CD4-positive, alpha-beta memory T cell (primary cell): ENCODE measurements at regions not wholly inside any gene's neighbourhood (a gene's known extent, or its start where the extent isn't known, plus 50 kb on each side); places are given as distances from the start of the nearest gene placed in this dataset.

Experiments
- CTCF ChIA-PET: fragments of 350-600 bp; sonication (Branson Sonifier 250); formaldehyde crosslinking; loops from one replicate; lab custom pipeline; 2021; ENCODE audit warnings: inconsistent platforms; ENCODE audit not compliant: partially characterized antibody; lab: Charles Lee
- POLR2A ChIA-PET: fragments of 350-600 bp; sonication (Branson Sonifier 250); formaldehyde crosslinking; loops from one replicate; lab custom pipeline; 2021; ENCODE audit not compliant: partially characterized antibody; lab: Charles Lee
- DNase-seq, 5 donors: peaks; one replicate each; pipeline versions ENCODE4 v3.0.0 to v3.0.0-alpha.2; 2020 to 2022; ENCODE audit warnings: mixed read lengths in 1 of 5
- H3K27ac ChIP-seq: one replicate; pipeline ENCODE4 v1.7.0; 2013; ENCODE audit warnings: low read depth, low read length
- H3K27me3 ChIP-seq: 2 replicates; pipeline ENCODE4 v1.7.0; 2013; ENCODE audit warnings: mild to moderate bottlenecking, low read length, moderate library complexity; ENCODE audit not compliant: insufficient read depth
- H3K36me3 ChIP-seq: 2 replicates; pipeline ENCODE4 v1.7.0; 2013; ENCODE audit warnings: mild to moderate bottlenecking, low read length, moderate library complexity; ENCODE audit not compliant: insufficient read depth
- H3K4me1 ChIP-seq: 2 replicates; pipeline ENCODE4 v1.7.0; 2013; ENCODE audit warnings: mild to moderate bottlenecking, low read length, moderate library complexity; ENCODE audit not compliant: insufficient read depth
- H3K4me3 ChIP-seq, 2 donors: one replicate each; pipeline ENCODE4 v1.7.0; 2013; ENCODE audit warnings: low read length in 2 of 2, mild to moderate bottlenecking in 1 of 2
- H3K9me3 ChIP-seq, 2 donors: one replicate each; pipeline ENCODE4 v1.7.0; 2013; ENCODE audit warnings: low read length in 2 of 2, control low read depth in 1 of 2; ENCODE audit not compliant: control insufficient read depth in 1 of 2
- H3K27ac Mint-ChIP-seq, 7 donors: one replicate each; pipeline ENCODE4 v1.8.0; 2020 to 2021; ENCODE audit warnings: mixed read lengths in 7 of 7, mild to moderate bottlenecking in 6 of 7, inconsistent platforms in 3 of 7, moderate library complexity in 3 of 7
- H3K27me3 Mint-ChIP-seq, 2 donors: one replicate each; pipeline ENCODE4 v1.8.0; 2020 to 2021; ENCODE audit warnings: mixed read lengths in 2 of 2
- H3K36me3 Mint-ChIP-seq, 2 donors: one replicate each; pipeline ENCODE4 v1.8.0; 2020 to 2021; ENCODE audit warnings: mixed read lengths in 2 of 2, inconsistent platforms in 1 of 2, mild to moderate bottlenecking in 1 of 2
- H3K4me1 Mint-ChIP-seq, 4 donors: one replicate each; pipeline ENCODE4 v1.8.0; 2020 to 2021; ENCODE audit warnings: mixed read lengths in 4 of 4, mild to moderate bottlenecking in 1 of 4
- H3K4me3 Mint-ChIP-seq, 8 donors: one replicate each; pipeline ENCODE4 v1.8.0; 2020 to 2021; ENCODE audit warnings: mixed read lengths in 8 of 8, mild to moderate bottlenecking in 7 of 8, moderate library complexity in 6 of 8, inconsistent platforms in 3 of 8
- H3K9me3 Mint-ChIP-seq, 8 donors: one replicate each; pipeline ENCODE4 v1.8.0; 2020 to 2021; ENCODE audit warnings: mixed read lengths in 8 of 8, mild to moderate bottlenecking in 5 of 8, inconsistent platforms in 3 of 8, moderate library complexity in 1 of 8
- intact Hi-C: fragments of 100-400 bp; cut with micrococcal nuclease; formaldehyde crosslinking; loops from one replicate; pipeline ENCODE4 v1.15.1; 2023

- no peaks in the 10 kb centered on the region for H3K9me3 ChIP-seq
- CTCF ChIA-PET: interaction anchor here (3.1 kb wide), 1 partner anchor 236 kb away, joined by 7 read pairs; no protein-coding TSS in a partner anchor
- Mint-ChIP-seq H3K4me3 (peak overlapping the region in 1 of 8 donors; percentile 17), H3K27ac (no peak overlapping the region), H3K27me3 (peaks cover 6 to 23% of the 10 kb centered on the region in 2 donors), H3K9me3 (no peaks in the 10 kb centered on the region), H3K4me1 (no peaks in the 10 kb centered on the region), H3K36me3 (no peaks in the 10 kb centered on the region)
- POLR2A ChIA-PET: no interaction called here
- no peak for DNase-seq
- intact Hi-C loops: no loop called here
- no peak overlapping the region for H3K4me3 ChIP-seq
- H3K4me1 ChIP-seq: no peaks in the 10 kb centered on the region
- H3K27ac ChIP-seq: no peak overlapping the region
- H3K36me3 ChIP-seq: no peaks in the 10 kb centered on the region
- no peaks in the 10 kb centered on the region for H3K27me3 ChIP-seq
These were observed 50.0 kb upstream of the ABLIM1 start for GRCh38 chr10:114708084-114708483.

- POLR2A ChIA-PET: no interaction called here
- Histone ChIP-seq H3K27ac (no peak overlapping the region), H3K27me3 (no peaks in the 10 kb centered on the region), H3K4me3 (no peak overlapping the region), H3K4me1 (no peaks in the 10 kb centered on the region), H3K36me3 (no peaks in the 10 kb centered on the region), H3K9me3 (no peaks in the 10 kb centered on the region)
- CTCF ChIA-PET: interaction anchor here (1.6 to 3.1 kb wide), 2 partner anchors 15 to 237 kb away, joined by 3 to 7 read pairs; no protein-coding TSS in a partner anchor
- H3K9me3 Mint-ChIP-seq: no peaks in the 10 kb centered on the region
- peaks cover 6 to 27% of the 10 kb centered on the region in 2 donors for H3K27me3 Mint-ChIP-seq
- no peak overlapping the region for H3K27ac Mint-ChIP-seq
- no peaks in the 10 kb centered on the region for H3K36me3 Mint-ChIP-seq
- intact Hi-C loops: no loop called here
- H3K4me1 Mint-ChIP-seq: peaks cover 0 to 1% (median 0%) of the 10 kb centered on the region in 4 donors
- DNase-seq: no peak
- H3K4me3 Mint-ChIP-seq: no peak overlapping the region
These were observed 50.8 kb upstream of the ABLIM1 start for GRCh38 chr10:114708717-114709335.

DNA sequence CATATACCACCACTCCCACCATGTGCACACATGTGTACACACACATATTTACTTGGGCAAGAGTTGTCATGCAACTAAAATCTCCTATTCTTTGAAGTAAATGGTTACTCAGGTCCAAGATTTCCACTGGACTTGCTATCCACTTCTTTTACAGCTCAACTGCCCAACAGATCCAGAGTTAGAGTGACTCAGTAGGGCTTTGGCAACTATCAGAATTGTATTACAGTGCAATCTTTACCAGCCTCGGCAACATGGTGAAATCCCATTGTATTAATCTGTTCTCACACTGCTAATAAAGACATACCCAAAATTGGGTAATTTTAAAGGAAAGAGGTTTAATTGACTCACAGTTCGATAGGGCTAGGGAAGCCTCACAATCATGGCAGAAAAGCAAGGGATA lies 51.9 kb upstream of the ABLIM1 start:
- H3K27ac Mint-ChIP-seq: no peak overlapping the region
- no peak overlapping the region for H3K4me3 ChIP-seq
- ChIA-PET POLR2A (no interaction called here), CTCF (interaction anchor here (1.6 kb wide), 1 partner anchor 16 kb away, joined by 3 read pairs; no protein-coding TSS in a partner anchor)
- intact Hi-C loops: no loop called here
- peaks cover 0 to 1% (median 0%) of the 10 kb centered on the region in 4 donors for H3K4me1 Mint-ChIP-seq
- H3K4me1 ChIP-seq: no peaks in the 10 kb centered on the region
- H3K36me3 ChIP-seq: no peaks in the 10 kb centered on the region
- peaks cover 6 to 31% of the 10 kb centered on the region in 2 donors for H3K27me3 Mint-ChIP-seq
- no peaks in the 10 kb centered on the region for H3K27me3 ChIP-seq
- H3K27ac ChIP-seq: no peak overlapping the region
- DNase-seq: no peak
- H3K9me3 Mint-ChIP-seq: no peaks in the 10 kb centered on the region
- H3K9me3 ChIP-seq: no peaks in the 10 kb centered on the region
- no peaks in the 10 kb centered on the region for H3K36me3 Mint-ChIP-seq
- H3K4me3 Mint-ChIP-seq: no peak overlapping the region

- no peak overlapping the region for H3K27ac Mint-ChIP-seq
- CTCF ChIA-PET: no interaction called here
- Histone ChIP-seq H3K9me3 (no peaks in the 10 kb centered on the region), H3K27me3 (no peaks in the 10 kb centered on the region), H3K36me3 (no peaks in the 10 kb centered on the region), H3K27ac (no peak overlapping the region), H3K4me1 (no peaks in the 10 kb centered on the region), H3K4me3 (no peak overlapping the region)
- peaks cover 7 to 27% of the 10 kb centered on the region in 2 donors for H3K27me3 Mint-ChIP-seq
- peaks cover 0 to 1% (median 0%) of the 10 kb centered on the region in 4 donors for H3K4me1 Mint-ChIP-seq
- H3K4me3 Mint-ChIP-seq: no peak overlapping the region
- POLR2A ChIA-PET: no interaction called here
- intact Hi-C loops: no loop called here
- no peak for DNase-seq
- no peaks in the 10 kb centered on the region for H3K9me3 Mint-ChIP-seq
- H3K36me3 Mint-ChIP-seq: no peaks in the 10 kb centered on the region
These were observed 53.2 kb upstream of the ABLIM1 start for GRCh38 chr10:114711176-114711868.

GRCh38 chr10:114711869-114712250 lies 53.8 kb upstream of the ABLIM1 start:
- no peak overlapping the region for H3K4me3 Mint-ChIP-seq
- intact Hi-C loops: no loop called here
- Histone ChIP-seq H3K4me1 (no peaks in the 10 kb centered on the region), H3K27me3 (no peaks in the 10 kb centered on the region), H3K36me3 (no peaks in the 10 kb centered on the region), H3K4me3 (no peak overlapping the region), H3K9me3 (no peaks in the 10 kb centered on the region), H3K27ac (no peak overlapping the region)
- H3K36me3 Mint-ChIP-seq: no peaks in the 10 kb centered on the region
- H3K27ac Mint-ChIP-seq: no peak overlapping the region
- POLR2A ChIA-PET: no interaction called here
- no peak for DNase-seq
- peaks cover 0 to 1% (median 0%) of the 10 kb centered on the region in 4 donors for H3K4me1 Mint-ChIP-seq
- H3K9me3 Mint-ChIP-seq: no peaks in the 10 kb centered on the region
- H3K27me3 Mint-ChIP-seq: peaks cover 7 to 26% of the 10 kb centered on the region in 2 donors
- CTCF ChIA-PET: interaction anchor here (1.3 kb wide), 1 partner anchor 8 kb away, joined by 4 read pairs; no protein-coding TSS in a partner anchor

- H3K4me1 Mint-ChIP-seq: peaks cover 0 to 1% (median 0%) of the 10 kb centered on the region in 4 donors
- H3K27ac Mint-ChIP-seq: no peak overlapping the region
- no peak overlapping the region for H3K4me3 Mint-ChIP-seq
- Histone ChIP-seq H3K4me1 (no peaks in the 10 kb centered on the region), H3K36me3 (no peaks in the 10 kb centered on the region), H3K4me3 (no peak overlapping the region), H3K9me3 (no peaks in the 10 kb centered on the region), H3K27me3 (no peaks in the 10 kb centered on the region), H3K27ac (no peak overlapping the region)
- H3K27me3 Mint-ChIP-seq: peaks cover 6 to 26% of the 10 kb centered on the region in 2 donors
- no peak for DNase-seq
- POLR2A ChIA-PET: no interaction called here
- no peaks in the 10 kb centered on the region for H3K9me3 Mint-ChIP-seq
- CTCF ChIA-PET: interaction anchor here (1.3 to 1.4 kb wide), 2 partner anchors 11 to 242 kb away, joined by 3 to 4 read pairs; no protein-coding TSS in a partner anchor
- intact Hi-C loops: no loop called here
- no peaks in the 10 kb centered on the region for H3K36me3 Mint-ChIP-seq
These were observed 55.5 kb upstream of the ABLIM1 start for GRCh38 chr10:114713525-114714090.

DNA sequence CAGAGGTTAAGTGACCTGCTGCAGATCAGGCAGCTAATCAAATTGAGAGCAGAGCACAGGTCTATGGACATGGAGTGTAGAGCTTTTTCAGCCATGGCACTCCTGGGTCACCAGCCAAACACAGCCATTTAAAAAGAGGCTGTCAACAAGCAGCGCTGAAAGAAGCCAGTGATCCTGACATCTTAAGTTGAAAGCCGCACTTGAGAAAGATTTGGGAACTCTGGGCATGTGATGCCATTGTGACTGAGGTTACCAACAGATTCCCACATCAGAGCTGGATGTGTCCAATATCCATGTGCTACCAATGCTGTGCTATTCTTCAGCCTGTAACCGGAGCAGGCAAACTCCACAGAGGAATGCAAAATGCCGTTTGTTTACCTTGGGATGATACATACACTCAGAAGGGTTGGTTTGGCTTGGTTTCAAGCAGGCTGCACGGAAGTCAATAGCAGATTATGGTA lies 56.2 kb upstream of the ABLIM1 start:
- H3K27me3 ChIP-seq: no peaks in the 10 kb centered on the region
- ChIA-PET CTCF (interaction anchor here (1.3 kb wide), 1 partner anchor 12 kb away, joined by 3 read pairs; no protein-coding TSS in a partner anchor), POLR2A (no interaction called here)
- H3K36me3 Mint-ChIP-seq: no peaks in the 10 kb centered on the region
- intact Hi-C loops: no loop called here
- DNase-seq: no peak
- peaks cover 6 to 23% of the 10 kb centered on the region in 2 donors for H3K27me3 Mint-ChIP-seq
- H3K9me3 Mint-ChIP-seq: no peaks in the 10 kb centered on the region
- H3K4me1 Mint-ChIP-seq: peaks cover 0 to 1% (median 0%) of the 10 kb centered on the region in 4 donors
- no peak overlapping the region for H3K4me3 ChIP-seq
- no peaks in the 10 kb centered on the region for H3K36me3 ChIP-seq
- H3K4me3 Mint-ChIP-seq: no peak overlapping the region
- H3K4me1 ChIP-seq: no peaks in the 10 kb centered on the region
- no peaks in the 10 kb centered on the region for H3K9me3 ChIP-seq
- H3K27ac ChIP-seq: no peak overlapping the region
- no peak overlapping the region for H3K27ac Mint-ChIP-seq
